ENCODE measurements at regions not wholly inside any gene's neighbourhood (a gene's known extent, or its start where the extent isn't known, plus 50 kb on each side); places are given as distances from the start of the nearest gene placed in this dataset.
"Not testable (repeated sequence)": the region's sequence is repeated elsewhere in the genome, so short reads cannot be mapped to it uniquely, and the experiment has no call there.

DNA sequence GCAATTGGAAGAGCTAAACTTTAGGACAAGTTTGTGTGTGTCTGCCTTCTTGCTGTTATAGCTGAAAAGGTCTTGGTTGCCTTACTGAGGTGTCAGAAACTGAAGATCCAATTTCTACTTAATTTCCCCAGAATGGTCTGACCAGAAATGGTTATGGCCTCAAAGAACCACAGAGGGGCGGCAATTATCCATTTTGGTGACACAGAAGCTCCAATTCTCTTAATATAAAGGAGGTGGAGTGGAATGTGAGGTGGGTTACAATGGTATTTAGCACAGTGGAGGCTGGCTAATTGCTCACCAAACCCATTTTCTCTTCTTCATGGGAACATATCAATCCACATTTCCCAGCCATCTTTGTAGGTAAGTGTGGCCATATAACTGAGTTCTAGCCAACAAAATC lies 1157.2 kb downstream of the OLFM4 start:
- Mint-ChIP-seq H3K9me3 (peaks cover 3 to 4% (median 3%) of the 10 kb centered on the region in 3 donors), H3K27me3 (no peaks in the 10 kb centered on the region), H3K4me1 (no peaks in the 10 kb centered on the region), H3K27ac (no peak overlapping the region), H3K4me3 (no peak overlapping the region), H3K36me3 (no peaks in the 10 kb centered on the region)

- H3K4me3 Mint-ChIP-seq: no peak overlapping the region
- H3K27ac Mint-ChIP-seq: no peak overlapping the region
- H3K36me3 Mint-ChIP-seq: no peaks in the 10 kb centered on the region
Measured at GRCh38 chr13:54187461-54187860, 1158.8 kb downstream of the OLFM4 start.

GRCh38 chr13:54194233-54195024 lies 1165.8 kb downstream of the OLFM4 start:
- H3K4me1 Mint-ChIP-seq: no peaks in the 10 kb centered on the region
- H3K27me3 Mint-ChIP-seq: no peaks in the 10 kb centered on the region
- no peak overlapping the region for H3K4me3 Mint-ChIP-seq
- H3K36me3 Mint-ChIP-seq: no peaks in the 10 kb centered on the region
- peaks cover 0 to 12% (median 4%) of the 10 kb centered on the region in 3 donors for H3K9me3 Mint-ChIP-seq
- no peak overlapping the region for H3K27ac Mint-ChIP-seq

More at GRCh38 chr13:54187461-54187860, 1158.8 kb downstream of the OLFM4 start:
- Mint-ChIP-seq H3K9me3 (peaks cover 3% of the 10 kb centered on the region in 3 donors), H3K27me3 (no peaks in the 10 kb centered on the region), H3K4me1 (no peaks in the 10 kb centered on the region)

DNA sequence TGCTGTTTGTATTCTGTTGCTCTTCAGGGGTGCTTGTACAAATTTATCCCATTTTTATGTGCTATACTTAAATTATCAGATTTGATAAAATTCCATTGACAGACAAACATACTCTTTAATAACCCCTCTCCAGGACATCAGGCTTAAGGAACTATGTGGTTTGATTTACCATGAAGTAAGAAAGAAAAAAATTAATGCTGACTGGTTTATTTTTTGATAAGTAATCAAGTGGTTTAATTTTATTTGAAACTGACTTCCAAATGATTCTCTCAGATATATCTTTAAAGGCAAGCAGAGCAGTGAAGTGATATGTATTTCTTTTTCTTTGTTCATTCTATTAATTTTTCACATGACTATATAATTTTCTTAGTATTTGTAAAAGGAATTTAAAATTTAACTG lies 1168.1 kb downstream of the OLFM4 start:
- peaks cover 1% of the 10 kb centered on the region for H3K36me3 Mint-ChIP-seq
- H3K9me3 Mint-ChIP-seq: peaks cover 2 to 12% (median 4%) of the 10 kb centered on the region in 3 donors
- H3K4me3 Mint-ChIP-seq: no peak overlapping the region
- no peaks in the 10 kb centered on the region for H3K4me1 Mint-ChIP-seq
- no peak overlapping the region for H3K27ac Mint-ChIP-seq
- no peaks in the 10 kb centered on the region for H3K27me3 Mint-ChIP-seq

DNA sequence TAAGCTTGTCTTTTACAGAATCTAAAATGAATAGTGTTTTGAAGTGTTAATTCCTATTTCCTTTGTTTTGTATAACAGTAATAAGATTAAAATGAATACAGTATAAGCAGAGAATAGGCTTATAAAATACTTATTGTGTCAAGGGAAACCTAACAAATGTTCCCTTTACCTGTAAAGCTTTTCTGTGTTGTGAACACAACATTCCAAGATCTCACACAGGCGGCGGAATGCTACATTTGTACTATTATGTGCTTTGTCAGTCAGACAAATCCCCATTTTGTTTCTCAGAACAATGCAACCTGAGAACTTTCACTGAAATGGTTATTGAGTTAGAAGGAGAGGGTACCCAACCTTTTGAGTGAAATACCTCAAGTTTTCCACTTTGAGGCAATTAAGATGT lies 1170.3 kb downstream of the OLFM4 start:
- Mint-ChIP-seq H3K4me1 (no peaks in the 10 kb centered on the region), H3K9me3 (peaks cover 2 to 8% (median 3%) of the 10 kb centered on the region in 3 donors), H3K27ac (no peak overlapping the region), H3K27me3 (no peaks in the 10 kb centered on the region), H3K36me3 (peaks cover 1% of the 10 kb centered on the region), H3K4me3 (no peak overlapping the region)

- Mint-ChIP-seq H3K4me3 (no peak overlapping the region), H3K4me1 (no peaks in the 10 kb centered on the region), H3K36me3 (no peaks in the 10 kb centered on the region), H3K27me3 (no peaks in the 10 kb centered on the region), H3K9me3 (peaks cover 0 to 2% (median 2%) of the 10 kb centered on the region in 3 donors), H3K27ac (no peak overlapping the region)
Measured at GRCh38 chr13:54206626-54207025, 1178.0 kb downstream of the OLFM4 start.

DNA sequence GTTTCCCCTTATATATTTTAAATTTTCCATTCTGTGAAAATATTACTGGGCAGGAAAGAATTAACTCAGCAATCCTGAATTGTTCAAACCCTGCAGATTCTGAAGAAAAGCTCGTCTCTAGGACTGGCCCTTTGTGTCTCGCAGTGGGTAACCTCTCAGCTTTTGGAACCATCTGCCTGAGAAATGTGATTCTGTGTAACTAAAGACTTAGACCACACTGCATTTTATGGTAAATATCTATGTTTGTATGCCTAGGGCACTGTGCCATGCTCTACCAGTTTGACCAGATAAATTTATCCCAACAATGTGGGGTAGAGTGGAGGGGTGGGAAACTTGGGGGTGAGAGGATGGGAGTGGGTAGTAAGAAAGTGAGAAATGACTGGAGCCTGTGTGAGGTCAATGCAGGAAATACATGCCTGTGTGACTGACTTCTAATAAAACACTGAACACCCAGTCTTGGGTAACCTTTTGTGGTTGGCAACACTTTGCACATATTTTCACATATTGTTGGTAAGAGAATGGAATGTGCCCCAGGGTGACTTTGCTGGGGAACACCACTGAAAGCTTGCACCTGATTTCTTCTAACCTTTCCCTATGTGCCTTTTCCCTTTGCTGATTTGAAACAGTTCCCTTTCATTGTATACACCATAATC lies 1181.9 kb downstream of the OLFM4 start:
- H3K9me3 Mint-ChIP-seq: peaks cover 0 to 6% (median 2%) of the 10 kb centered on the region in 3 donors
- no peak overlapping the region for H3K4me3 Mint-ChIP-seq
- no peaks in the 10 kb centered on the region for H3K4me1 Mint-ChIP-seq
- no peaks in the 10 kb centered on the region for H3K27me3 Mint-ChIP-seq
- no peak overlapping the region for H3K27ac Mint-ChIP-seq
- no peaks in the 10 kb centered on the region for H3K36me3 Mint-ChIP-seq

DNA sequence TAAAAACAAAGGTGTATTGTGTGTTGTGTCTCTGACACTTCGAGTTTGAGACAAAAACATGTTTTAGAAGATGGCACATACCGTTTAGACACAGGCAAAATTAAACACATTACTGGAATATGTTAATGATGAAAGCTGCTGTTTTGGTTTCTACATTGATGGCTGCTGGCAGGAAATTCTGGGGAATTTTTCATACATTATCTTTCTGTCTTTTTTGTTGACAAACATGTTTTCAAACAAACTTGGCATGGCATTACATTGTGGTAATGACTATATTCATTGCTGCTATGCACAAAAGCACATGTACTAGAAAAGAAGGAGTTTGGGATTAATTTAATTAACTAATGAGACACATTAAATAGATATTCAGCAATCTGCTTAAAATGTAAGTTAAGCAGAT lies 1187.6 kb downstream of the OLFM4 start:
- Mint-ChIP-seq H3K27ac (no peak overlapping the region), H3K36me3 (no peaks in the 10 kb centered on the region), H3K9me3 (peaks cover 6 to 13% (median 10%) of the 10 kb centered on the region in 3 donors), H3K4me1 (no peaks in the 10 kb centered on the region), H3K4me3 (no peak overlapping the region), H3K27me3 (no peaks in the 10 kb centered on the region)

GRCh38 chr13:54226876-54227275 lies 1198.3 kb downstream of the OLFM4 start:
- Mint-ChIP-seq H3K4me3 (no peak overlapping the region), H3K27ac (no peak overlapping the region), H3K4me1 (no peaks in the 10 kb centered on the region), H3K9me3 (peaks cover 3 to 15% (median 3%) of the 10 kb centered on the region in 3 donors), H3K27me3 (no peaks in the 10 kb centered on the region), H3K36me3 (no peaks in the 10 kb centered on the region)

DNA sequence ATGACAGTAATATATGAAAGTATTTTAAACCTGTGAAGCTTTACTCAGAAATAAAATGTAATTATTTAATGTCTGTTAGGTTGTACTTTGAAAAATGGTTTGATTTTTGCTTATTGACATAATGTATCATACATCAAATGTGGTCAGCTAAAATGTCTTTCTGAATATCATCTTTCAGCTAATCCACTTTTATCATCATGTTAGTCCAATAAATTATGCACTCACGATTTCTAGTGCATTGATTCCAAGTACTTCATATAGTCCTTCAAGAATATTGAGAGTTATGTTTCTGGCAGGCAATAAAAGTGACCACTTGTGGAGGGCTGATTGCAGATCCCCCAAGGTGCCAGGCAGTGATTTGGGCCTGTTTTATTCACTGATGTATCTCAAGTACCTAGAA lies 1204.1 kb downstream of the OLFM4 start:
- Mint-ChIP-seq H3K27ac (no peak overlapping the region), H3K4me3 (no peak overlapping the region), H3K36me3 (no peaks in the 10 kb centered on the region)

DNA sequence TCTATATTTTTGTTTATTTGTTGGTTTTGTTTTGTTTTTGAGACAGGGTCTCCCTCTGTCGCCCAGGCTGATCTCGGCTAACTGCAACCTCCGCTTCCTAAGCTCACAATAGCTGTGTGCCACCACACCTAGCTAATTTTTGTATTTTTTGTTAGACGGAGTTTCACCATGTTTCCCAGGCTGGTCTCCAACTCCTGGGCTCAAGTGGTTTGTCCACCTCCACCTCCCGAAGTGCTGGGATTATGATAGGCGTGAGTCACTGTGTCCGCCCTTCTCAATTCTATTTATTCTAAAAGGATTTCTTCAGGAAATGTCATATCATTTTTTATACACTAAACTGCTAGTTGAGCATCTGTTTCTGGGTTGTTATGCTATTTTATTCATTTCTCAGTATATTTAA lies 1206.0 kb downstream of the OLFM4 start:
- Mint-ChIP-seq H3K27me3 (no peaks in the 10 kb centered on the region), H3K4me3 (no peak overlapping the region), H3K36me3 (no peaks in the 10 kb centered on the region), H3K9me3 (peaks cover 2 to 11% (median 3%) of the 10 kb centered on the region in 3 donors), H3K4me1 (no peaks in the 10 kb centered on the region), H3K27ac (no peak overlapping the region)

More for the DNA sequence above, 1204.1 kb downstream of the OLFM4 start:
- H3K4me1 Mint-ChIP-seq: no peaks in the 10 kb centered on the region
- no peaks in the 10 kb centered on the region for H3K27me3 Mint-ChIP-seq
- peaks cover 3 to 15% (median 3%) of the 10 kb centered on the region in 3 donors for H3K9me3 Mint-ChIP-seq

- no peaks in the 10 kb centered on the region for H3K27me3 Mint-ChIP-seq
- no peaks in the 10 kb centered on the region for H3K36me3 Mint-ChIP-seq
- H3K4me3 Mint-ChIP-seq: no peak overlapping the region
- peaks cover 2 to 5% (median 4%) of the 10 kb centered on the region in 3 donors for H3K9me3 Mint-ChIP-seq
- no peaks in the 10 kb centered on the region for H3K4me1 Mint-ChIP-seq
- no peak overlapping the region for H3K27ac Mint-ChIP-seq
Measured at GRCh38 chr13:54241719-54242118, 1213.1 kb downstream of the OLFM4 start.

GRCh38 chr13:54248306-54248705 lies 1219.7 kb downstream of the OLFM4 start:
- no peaks in the 10 kb centered on the region for H3K4me1 Mint-ChIP-seq
- H3K27ac Mint-ChIP-seq: no peak overlapping the region
- no peaks in the 10 kb centered on the region for H3K27me3 Mint-ChIP-seq
- no peak overlapping the region for H3K4me3 Mint-ChIP-seq
- no peaks in the 10 kb centered on the region for H3K36me3 Mint-ChIP-seq
- peaks cover 0 to 9% (median 5%) of the 10 kb centered on the region in 3 donors for H3K9me3 Mint-ChIP-seq

GRCh38 chr13:54261856-54262255 lies 1233.2 kb downstream of the OLFM4 start:
- Mint-ChIP-seq H3K9me3 (peaks cover 4 to 15% (median 4%) of the 10 kb centered on the region in 3 donors), H3K36me3 (no peaks in the 10 kb centered on the region), H3K4me3 (no peak overlapping the region), H3K27ac (no peak overlapping the region), H3K27me3 (no peaks in the 10 kb centered on the region), H3K4me1 (no peaks in the 10 kb centered on the region)

- Mint-ChIP-seq H3K4me3 (no peak overlapping the region), H3K9me3 (peaks cover 0 to 25% (median 4%) of the 10 kb centered on the region in 3 donors), H3K27ac (no peak overlapping the region), H3K4me1 (no peaks in the 10 kb centered on the region), H3K27me3 (no peaks in the 10 kb centered on the region), H3K36me3 (no peaks in the 10 kb centered on the region)
Measured at GRCh38 chr13:54263868-54264267, 1235.3 kb downstream of the OLFM4 start.

GRCh38 chr13:54267253-54267668 lies 1238.6 kb downstream of the OLFM4 start:
- H3K9me3 Mint-ChIP-seq: peaks cover 2 to 20% (median 7%) of the 10 kb centered on the region in 3 donors
- H3K4me3 Mint-ChIP-seq, H3K27me3 Mint-ChIP-seq, H3K36me3 Mint-ChIP-seq, H3K27ac Mint-ChIP-seq, H3K4me1 Mint-ChIP-seq: not testable (repeated sequence)

All from IgD-negative memory B cell (primary cell).